Neural crest cell (in vitro differentiated cells): ENCODE measurements at regions not wholly inside any gene's neighbourhood (a gene's known extent, or its start where the extent isn't known, plus 50 kb on each side); places are given as distances from the start of the nearest gene placed in this dataset.

Experiments used
- DNase-seq: peaks from one replicate; pipeline ENCODE4 v3.0.0; 2021; ENCODE audit warnings: low read depth, mixed read lengths, low spot score
- H3K27ac Mint-ChIP-seq: one replicate; pipeline ENCODE4 v1.8.0; 2021; ENCODE audit warnings: mild to moderate bottlenecking, mixed read lengths; ENCODE audit not compliant: unreplicated experiment
- H3K27me3 Mint-ChIP-seq: 2 replicates; pipeline ENCODE4 v1.8.0; 2021; ENCODE audit warnings: low read depth, mild to moderate bottlenecking, mixed read lengths
- H3K36me3 Mint-ChIP-seq: 2 replicates; pipeline ENCODE4 v1.8.0; 2021; ENCODE audit warnings: low read depth, mild to moderate bottlenecking, mixed read lengths
- H3K4me1 Mint-ChIP-seq: 2 replicates; pipeline ENCODE4 v1.8.0; 2021; ENCODE audit warnings: mixed read lengths
- H3K4me3 Mint-ChIP-seq: one replicate; pipeline ENCODE4 v1.8.0; 2021; ENCODE audit warnings: mild to moderate bottlenecking, mixed read lengths
- H3K9me3 Mint-ChIP-seq: 2 replicates; pipeline ENCODE4 v1.8.0; 2021; ENCODE audit warnings: mixed read lengths
- CTCF ChIP-seq: fragments of 200-600 bp; sonication (generic); conservative IDR thresholded peaks from 2 replicates; pipeline ENCODE4 v1.5.0; 2021; ENCODE audit warnings: antibody characterized with exemption, mild to moderate bottlenecking

GRCh38 chr2:12097859-12098258, 351.4 kb downstream of the LPIN1 start:
- Mint-ChIP-seq H3K9me3 (no peaks in the 10 kb centered on the region), H3K4me1 (peaks cover 15% of the 10 kb centered on the region)

GRCh38 chr2:12099374-12099773, 352.9 kb downstream of the LPIN1 start:
- H3K9me3 Mint-ChIP-seq, result no peaks in the 10 kb centered on the region
- no peaks in the 10 kb centered on the region for H3K27me3 Mint-ChIP-seq
- no peak for DNase-seq
- H3K4me3 Mint-ChIP-seq, result no peak overlapping the region
- no peaks in the 10 kb centered on the region for H3K36me3 Mint-ChIP-seq
- no peak overlapping the region for H3K27ac Mint-ChIP-seq
- H3K4me1 Mint-ChIP-seq, result peaks cover 11% of the 10 kb centered on the region
- no peak for TF ChIP-seq CTCF

More at GRCh38 chr2:12097859-12098258, 351.4 kb downstream of the LPIN1 start:
- no peak for DNase-seq
- H3K36me3 Mint-ChIP-seq, result no peaks in the 10 kb centered on the region
- TF ChIP-seq CTCF, result no peak
- H3K27me3 Mint-ChIP-seq, result no peaks in the 10 kb centered on the region
- H3K27ac Mint-ChIP-seq, result no peak overlapping the region
- H3K4me3 Mint-ChIP-seq, result no peak overlapping the region

- Mint-ChIP-seq H3K4me1 (peaks cover 3% of the 10 kb centered on the region), H3K27ac (no peak overlapping the region), H3K36me3 (no peaks in the 10 kb centered on the region), H3K9me3 (no peaks in the 10 kb centered on the region), H3K27me3 (no peaks in the 10 kb centered on the region), H3K4me3 (no peak overlapping the region)
- no peak for TF ChIP-seq CTCF
- no peak for DNase-seq
Observed at GRCh38 chr2:12102679-12103078, 356.2 kb downstream of the LPIN1 start.

DNA sequence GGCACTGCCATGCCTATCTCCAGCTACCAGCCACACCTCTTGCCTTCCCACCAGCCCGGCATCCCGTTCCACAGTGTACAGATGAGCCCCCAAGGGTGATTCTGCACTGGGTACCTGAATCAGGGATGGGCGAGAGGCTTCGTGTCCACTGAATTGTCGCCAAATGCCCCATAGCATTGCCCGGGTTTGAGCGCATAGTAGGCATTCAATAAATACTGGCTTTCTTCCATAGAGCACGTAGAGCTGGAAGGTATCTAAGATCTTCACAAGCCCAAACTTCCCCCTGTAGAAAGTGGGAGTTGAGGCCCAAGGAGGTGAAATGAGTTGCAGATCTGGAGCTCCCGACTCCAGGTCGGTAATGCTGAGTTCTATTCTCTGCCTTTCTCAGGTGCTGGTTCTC, 358.7 kb downstream of the LPIN1 start:
- H3K27me3 Mint-ChIP-seq, result no peaks in the 10 kb centered on the region
- H3K27ac Mint-ChIP-seq, result no peak overlapping the region
- no peak overlapping the region for H3K4me3 Mint-ChIP-seq
- no peaks in the 10 kb centered on the region for H3K9me3 Mint-ChIP-seq
- no peak for DNase-seq
- no peaks in the 10 kb centered on the region for H3K36me3 Mint-ChIP-seq
- H3K4me1 Mint-ChIP-seq, result peaks cover 4% of the 10 kb centered on the region
- TF ChIP-seq CTCF, result no peak

- H3K36me3 Mint-ChIP-seq, result no peaks in the 10 kb centered on the region
- peaks cover 7% of the 10 kb centered on the region for H3K4me1 Mint-ChIP-seq
- no peaks in the 10 kb centered on the region for H3K27me3 Mint-ChIP-seq
- H3K4me3 Mint-ChIP-seq, result no peak overlapping the region
- no peak for TF ChIP-seq CTCF
- no peak for DNase-seq
- no peak overlapping the region for H3K27ac Mint-ChIP-seq
- H3K9me3 Mint-ChIP-seq, result no peaks in the 10 kb centered on the region
Observed at GRCh38 chr2:12106440-12107080, 360.1 kb downstream of the LPIN1 start.
